MCF 10A (cell line): ENCODE measurements at regions not wholly inside any gene's neighbourhood (a gene's known extent, or its start where the extent isn't known, plus 50 kb on each side); places are given as distances from the start of the nearest gene placed in this dataset.
A peak's percentile ranks its signal among the peaks of the same experiment; 100 is the strongest.

Source experiments
- BruUV-seq: library from RNA; stranded (reverse); fragments of 400-500 nt; replicated peaks from 2 replicates; lab custom pipeline; 2021; lab: Mats Ljungman, UMichigan
- CTCF ChIA-PET: fragments of 300-600 bp; sonication (Branson Sonifier 250); formaldehyde crosslinking; extraction: SDS; loops from one replicate; lab custom pipeline; 2021; ENCODE audit warnings: antibody characterized with exemption, inconsistent platforms; lab: Yijun Ruan, JAX
- POLR2A ChIA-PET: fragments of 300-600, 350-650 bp; sonication (Branson Sonifier 250); formaldehyde crosslinking; extraction: SDS; loops from one replicate; lab custom pipeline; 2020; ENCODE audit warnings: antibody characterized with exemption, inconsistent platforms; lab: Yijun Ruan, JAX
- DNase-seq: peaks from one replicate; pipeline ENCODE4 v3.0.0-alpha.2; 2018; ENCODE audit not compliant: unreplicated experiment
- H3K27ac Mint-ChIP-seq: one replicate; pipeline ENCODE4 v1.8.0; 2022; ENCODE audit warnings: mild to moderate bottlenecking, low read depth, mixed read lengths; ENCODE audit not compliant: unreplicated experiment
- H3K27me3 Mint-ChIP-seq: one replicate; pipeline ENCODE4 v1.8.0; 2022; ENCODE audit warnings: mixed read lengths; ENCODE audit not compliant: insufficient read depth, unreplicated experiment
- H3K36me3 Mint-ChIP-seq: one replicate; pipeline ENCODE4 v1.8.0; 2022; ENCODE audit warnings: mild to moderate bottlenecking, moderate library complexity, mixed read lengths; ENCODE audit not compliant: insufficient read depth, unreplicated experiment
- H3K4me1 Mint-ChIP-seq: one replicate; pipeline ENCODE4 v1.8.0; 2022; ENCODE audit warnings: mixed read lengths; ENCODE audit not compliant: insufficient read depth, unreplicated experiment
- H3K4me3 Mint-ChIP-seq: one replicate; pipeline ENCODE4 v1.8.0; 2022; ENCODE audit warnings: mild to moderate bottlenecking, moderate library complexity, mixed read lengths; ENCODE audit not compliant: unreplicated experiment
- H3K9me3 Mint-ChIP-seq: one replicate; pipeline ENCODE4 v1.8.0; 2022; ENCODE audit warnings: mixed read lengths; ENCODE audit not compliant: unreplicated experiment
- intact Hi-C: fragments of 100-400 bp; cut with micrococcal nuclease; formaldehyde crosslinking; loops from 2 replicates; pipeline ENCODE4 v1.14.1; 2022
- TF ChIP-seq, protein P1 (sequence below): fragments of 200-600 bp; IDR thresholded peaks from one replicate; pipeline ENCODE4 v1.8.0; 2022; ENCODE audit warnings: antibody characterized with exemption, mild to moderate bottlenecking; ENCODE audit not compliant: unreplicated experiment

DNA sequence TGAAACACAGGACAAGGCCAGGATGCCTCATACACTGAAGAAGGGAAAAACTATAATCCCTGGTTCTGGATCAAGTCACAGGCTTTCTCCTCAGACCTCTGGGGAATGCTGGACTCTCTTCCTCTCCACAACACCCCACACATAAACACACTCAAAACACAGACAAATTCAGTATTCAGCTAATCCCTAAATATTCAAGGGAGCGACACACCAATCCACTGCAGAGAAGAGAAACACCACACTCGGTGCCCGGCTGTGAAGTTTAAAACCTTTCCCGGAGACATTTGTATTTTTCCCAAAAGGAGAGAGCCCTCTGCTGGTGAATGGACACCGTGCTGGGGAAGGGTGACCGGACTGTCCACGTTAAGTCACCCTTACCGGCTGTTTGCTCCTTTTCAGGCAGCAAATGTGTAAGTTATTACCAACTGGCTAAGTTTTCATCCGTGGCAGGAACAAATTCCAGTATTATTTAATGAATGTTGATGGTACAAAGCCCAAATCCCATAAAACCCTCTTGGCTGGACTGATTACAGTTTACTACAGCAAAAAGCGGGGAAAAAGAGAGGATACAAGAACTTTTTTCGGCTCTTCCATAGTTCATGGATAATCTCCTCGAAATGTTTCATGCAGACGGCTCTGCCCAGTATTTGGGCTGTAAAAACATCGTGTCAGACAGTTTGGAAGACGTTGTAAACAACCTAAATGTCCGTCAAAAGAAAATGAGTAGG, 130.9 kb upstream of the SLC30A5 start:
- Mint-ChIP-seq H3K36me3 (no peaks in the 10 kb centered on the region), H3K4me1 (peaks cover 6% of the 10 kb centered on the region), H3K4me3 (no peak overlapping the region), H3K27me3 (no peaks in the 10 kb centered on the region), H3K27ac (no peak overlapping the region), H3K9me3 (no peaks in the 10 kb centered on the region)
- CTCF ChIA-PET = interaction anchor here (0.6 to 2.3 kb wide), 23 partner anchors 10 to 1484 kb away, joined by 3 to 8 read pairs (median 4); no protein-coding TSS in a partner anchor
- TF ChIP-seq, protein P1, sequence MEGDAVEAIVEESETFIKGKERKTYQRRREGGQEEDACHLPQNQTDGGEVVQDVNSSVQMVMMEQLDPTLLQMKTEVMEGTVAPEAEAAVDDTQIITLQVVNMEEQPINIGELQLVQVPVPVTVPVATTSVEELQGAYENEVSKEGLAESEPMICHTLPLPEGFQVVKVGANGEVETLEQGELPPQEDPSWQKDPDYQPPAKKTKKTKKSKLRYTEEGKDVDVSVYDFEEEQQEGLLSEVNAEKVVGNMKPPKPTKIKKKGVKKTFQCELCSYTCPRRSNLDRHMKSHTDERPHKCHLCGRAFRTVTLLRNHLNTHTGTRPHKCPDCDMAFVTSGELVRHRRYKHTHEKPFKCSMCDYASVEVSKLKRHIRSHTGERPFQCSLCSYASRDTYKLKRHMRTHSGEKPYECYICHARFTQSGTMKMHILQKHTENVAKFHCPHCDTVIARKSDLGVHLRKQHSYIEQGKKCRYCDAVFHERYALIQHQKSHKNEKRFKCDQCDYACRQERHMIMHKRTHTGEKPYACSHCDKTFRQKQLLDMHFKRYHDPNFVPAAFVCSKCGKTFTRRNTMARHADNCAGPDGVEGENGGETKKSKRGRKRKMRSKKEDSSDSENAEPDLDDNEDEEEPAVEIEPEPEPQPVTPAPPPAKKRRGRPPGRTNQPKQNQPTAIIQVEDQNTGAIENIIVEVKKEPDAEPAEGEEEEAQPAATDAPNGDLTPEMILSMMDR = peak; percentile 73
- DNase-seq = peak; percentile 73
- POLR2A ChIA-PET = interaction anchor here (0.7 kb wide), 1 partner anchor 510 kb away, joined by 3 read pairs; no protein-coding TSS in a partner anchor
- intact Hi-C loops = loop anchor here (1.0 to 10.0 kb wide), 3 partner anchors 178 to 677 kb away; no protein-coding TSS in a partner anchor
- BruUV-seq = no TSS peak

- Mint-ChIP-seq H3K9me3 (no peaks in the 10 kb centered on the region), H3K4me3 (no peak overlapping the region), H3K4me1 (peaks cover 6% of the 10 kb centered on the region), H3K27ac (no peak overlapping the region), H3K36me3 (no peaks in the 10 kb centered on the region), H3K27me3 (no peaks in the 10 kb centered on the region)
- DNase-seq = no peak
- BruUV-seq = no TSS peak
- ChIA-PET CTCF (no interaction called here), POLR2A (no interaction called here)
- intact Hi-C loops = loop anchor here (10.0 kb wide), 1 partner anchor 180 kb away; no protein-coding TSS in a partner anchor
- TF ChIP-seq, protein P1 = no peak
Measured at GRCh38 chr5:68964679-68965078, 129.1 kb upstream of the SLC30A5 start.

DNA sequence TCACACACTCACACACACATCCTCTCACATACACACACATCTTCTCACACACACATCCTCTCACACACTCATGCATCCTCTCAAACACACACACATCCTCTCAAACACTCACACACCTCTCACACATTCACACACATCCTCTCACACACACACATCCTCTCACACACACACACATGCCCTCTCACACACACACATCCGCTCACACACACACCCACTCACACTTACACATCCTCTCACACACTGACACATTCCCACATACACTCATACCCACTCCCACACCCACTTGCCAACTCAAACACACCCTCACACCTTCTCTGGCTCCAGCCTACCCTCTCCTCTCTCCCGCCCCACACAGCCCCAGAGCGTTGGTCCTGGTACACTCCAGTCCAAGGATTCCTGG, 127.9 kb upstream of the SLC30A5 start:
- peaks cover 11% of the 10 kb centered on the region for H3K27me3 Mint-ChIP-seq
- DNase-seq = no peak
- no peak overlapping the region for H3K27ac Mint-ChIP-seq
- H3K4me3 Mint-ChIP-seq = no peak overlapping the region
- no TSS peak for BruUV-seq
- TF ChIP-seq, protein P1 = no peak
- no peaks in the 10 kb centered on the region for H3K36me3 Mint-ChIP-seq
- H3K9me3 Mint-ChIP-seq = no peaks in the 10 kb centered on the region
- POLR2A ChIA-PET = interaction anchor here (0.7 kb wide), 1 partner anchor 669 kb away, joined by 3 read pairs; no protein-coding TSS in a partner anchor
- CTCF ChIA-PET = no interaction called here
- intact Hi-C loops = loop anchor here (10.0 kb wide), 1 partner anchor 181 kb away; no protein-coding TSS in a partner anchor
- peaks cover 6% of the 10 kb centered on the region for H3K4me1 Mint-ChIP-seq

DNA sequence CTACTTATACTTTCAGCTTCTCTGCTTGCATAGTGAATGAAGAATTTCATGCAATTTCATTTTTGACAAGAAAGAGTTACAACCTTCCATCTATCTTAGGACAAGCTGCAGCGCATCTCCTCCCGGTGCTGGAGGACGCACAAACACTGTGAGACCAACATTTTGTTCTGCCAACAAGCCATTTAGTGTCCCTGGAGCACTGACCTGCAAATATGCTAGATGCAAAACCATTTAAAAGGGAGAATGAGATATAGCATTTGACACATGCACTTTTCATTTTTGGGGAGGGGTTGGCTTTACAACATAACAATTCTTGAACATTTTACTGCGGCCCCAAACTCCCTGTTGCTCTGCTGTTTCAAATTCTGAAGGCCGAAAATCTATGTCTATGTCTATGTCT, 127.2 kb upstream of the SLC30A5 start:
- Mint-ChIP-seq H3K27me3 (peaks cover 18% of the 10 kb centered on the region), H3K36me3 (no peaks in the 10 kb centered on the region), H3K4me1 (peaks cover 6% of the 10 kb centered on the region), H3K9me3 (no peaks in the 10 kb centered on the region), H3K27ac (no peak overlapping the region), H3K4me3 (no peak overlapping the region)
- no peak for DNase-seq
- BruUV-seq = no TSS peak
- intact Hi-C loops = loop anchor here (10.0 kb wide), 1 partner anchor 182 kb away; no protein-coding TSS in a partner anchor
- ChIA-PET CTCF (interaction anchor here (0.6 kb wide), 1 partner anchor 183 kb away, joined by 3 read pairs; no protein-coding TSS in a partner anchor), POLR2A (interaction anchor here (0.7 kb wide), 1 partner anchor 669 kb away, joined by 3 read pairs; no protein-coding TSS in a partner anchor)
- TF ChIP-seq, protein P1 = no peak
